AG04450 (cell line): ENCODE measurements at regions not wholly inside any gene's neighbourhood (a gene's known extent, or its start where the extent isn't known, plus 50 kb on each side); places are given as distances from the start of the nearest gene placed in this dataset.

Experiments used
- CTCF ChIA-PET: fragments of 300-600, 350-600 bp; formaldehyde crosslinking; extraction: SDS; loops from one replicate; lab custom pipeline; 2022; ENCODE audit warnings: antibody characterized with exemption, inconsistent platforms; lab: Charles Lee
- POLR2A ChIA-PET: fragments of 350-600 bp; formaldehyde crosslinking; extraction: SDS; loops from one replicate; lab custom pipeline; 2021; ENCODE audit warnings: antibody characterized with exemption, inconsistent platforms; lab: Yijun Ruan, JAX
- DNase-seq: peaks from one replicate; pipeline ENCODE4 v3.0.0-alpha.2; 2011; ENCODE audit warnings: low read depth, low spot score
- H3K27ac ChIP-seq: one replicate; pipeline ENCODE4 v1.5.1; 2012; ENCODE audit warnings: low read depth, low read length, control low read depth
- H3K27me3 ChIP-seq: one replicate; pipeline ENCODE4 v1.6.0; 2012; ENCODE audit warnings: low read length; ENCODE audit not compliant: control insufficient read depth, insufficient read depth
- H3K4me3 ChIP-seq: 2 replicates; pipeline ENCODE4 v1.5.1; 2011; ENCODE audit warnings: mild to moderate bottlenecking, low read depth, low read length, control low read depth
- H3K9me3 ChIP-seq: 2 replicates; pipeline ENCODE4 v1.5.1; 2012; ENCODE audit warnings: low read length; ENCODE audit not compliant: control insufficient read depth, insufficient read depth
- CTCF ChIP-seq: IDR thresholded peaks from 2 replicates; pipeline ENCODE4 v1.5.1; 2011; ENCODE audit warnings: low read depth, low read length, control low read depth, inconsistent platforms

DNA sequence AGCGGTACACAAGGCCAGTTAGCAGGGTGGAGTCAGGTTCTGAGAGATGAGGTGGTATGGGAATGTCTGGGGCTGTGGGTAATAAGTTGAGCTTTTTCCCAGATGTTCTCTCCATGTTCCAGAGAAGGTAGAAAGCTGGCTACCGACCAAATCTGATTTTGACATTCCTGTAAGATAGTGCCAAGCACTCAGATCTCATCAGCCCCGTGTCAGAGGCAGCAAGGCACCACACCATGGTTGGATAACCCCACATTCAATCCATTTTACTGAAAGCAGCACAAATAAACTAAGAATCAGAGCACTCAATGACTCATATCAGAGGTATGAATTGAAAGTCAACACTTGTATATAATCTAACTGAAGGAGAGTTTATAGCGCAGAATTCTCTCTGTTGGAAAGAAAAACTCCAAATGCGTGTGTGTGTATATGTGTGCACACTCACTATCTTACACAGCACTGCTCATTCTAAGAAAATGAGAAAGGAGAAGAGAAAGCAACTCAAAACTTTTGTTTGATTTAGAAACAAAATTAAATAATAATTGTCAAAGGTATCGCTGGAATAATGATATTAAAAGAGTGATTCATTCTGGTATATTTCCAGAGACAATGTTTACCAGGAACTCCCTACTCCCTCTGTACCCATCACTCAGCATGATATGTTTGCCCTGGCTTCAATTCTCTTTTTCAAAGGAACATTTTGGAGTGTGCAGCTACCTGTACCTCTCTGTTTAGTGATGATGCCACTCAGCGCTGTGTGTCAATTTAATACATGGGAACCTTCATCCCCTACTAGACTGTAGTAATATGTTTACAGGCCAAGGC is 375.1 kb upstream of the ID2 start:
- DNase-seq: peak; percentile 56
- Histone ChIP-seq H3K9me3 (peaks cover 2% of the 10 kb centered on the region; the same call in 1 of the 2 replicates), H3K27me3 (no peaks in the 10 kb centered on the region), H3K4me3 (no peak overlapping the region), H3K27ac (peak overlapping the region; percentile 25)
- ChIA-PET CTCF (no interaction called here), POLR2A (interaction anchor here (1.6 kb wide), 1 partner anchor 375 kb away, joined by 5 read pairs; the partner anchor contains the start of gene ID2)
- TF ChIP-seq CTCF: no peak

DNA sequence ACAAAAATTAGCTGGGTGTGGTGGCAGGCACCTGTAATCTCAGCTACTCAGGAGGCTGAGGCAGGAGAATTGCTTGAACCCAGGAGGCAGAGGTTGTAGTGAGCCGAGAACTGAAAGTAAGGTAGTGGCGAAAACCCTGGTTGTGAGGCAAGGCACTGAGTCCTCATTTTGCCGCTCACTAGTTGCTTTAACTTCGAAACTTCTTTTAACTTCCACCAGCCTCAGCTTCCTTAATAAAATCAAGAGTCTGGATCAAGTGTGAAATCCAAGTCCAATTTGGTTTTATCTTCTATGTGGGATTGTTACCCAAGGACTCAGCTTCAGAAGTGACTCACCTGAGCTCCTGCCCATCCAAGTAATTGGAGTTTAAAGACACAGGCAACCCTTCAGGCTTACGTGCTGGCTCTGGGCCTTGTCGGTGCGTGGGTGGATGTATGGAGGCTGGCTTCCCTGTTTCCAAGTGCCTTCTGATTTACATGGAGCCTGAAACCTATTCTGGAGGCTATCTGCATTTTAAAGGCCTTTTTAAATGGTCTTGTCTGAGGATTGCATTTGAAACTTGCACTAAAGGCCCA is 374.2 kb upstream of the ID2 start:
- ChIA-PET CTCF (no interaction called here), POLR2A (no interaction called here)
- no peak for DNase-seq
- no peak for TF ChIP-seq CTCF
- Histone ChIP-seq H3K9me3 (no peaks in the 10 kb centered on the region), H3K4me3 (no peak overlapping the region), H3K27me3 (no peaks in the 10 kb centered on the region), H3K27ac (no peak overlapping the region)

- TF ChIP-seq CTCF: no peak
- no peak for DNase-seq
- ChIA-PET POLR2A (no interaction called here), CTCF (no interaction called here)
- no peaks in the 10 kb centered on the region for H3K9me3 ChIP-seq
- no peak overlapping the region for H3K27ac ChIP-seq
- H3K27me3 ChIP-seq: no peaks in the 10 kb centered on the region
- H3K4me3 ChIP-seq: no peak overlapping the region
Measured at GRCh38 chr2:8309131-8309530, 372.7 kb upstream of the ID2 start.

- H3K27me3 ChIP-seq: no peaks in the 10 kb centered on the region
- H3K27ac ChIP-seq: no peak overlapping the region
- H3K9me3 ChIP-seq: no peaks in the 10 kb centered on the region
- no peak for TF ChIP-seq CTCF
- ChIA-PET POLR2A (no interaction called here), CTCF (no interaction called here)
- no peak for DNase-seq
- no peak overlapping the region for H3K4me3 ChIP-seq
Measured at GRCh38 chr2:8310557-8311455, 371.1 kb upstream of the ID2 start.
